Right lobe of liver (tissue), 4 donors: ENCODE measurements at regions not wholly inside any gene's neighbourhood (a gene's known extent, or its start where the extent isn't known, plus 50 kb on each side); places are given as distances from the start of the nearest gene placed in this dataset.
"Not testable (repeated sequence)": the region's sequence is repeated elsewhere in the genome, so short reads cannot be mapped to it uniquely, and the experiment has no call there.

Experiments used
- POLR2A ChIP-seq: fragments of 450-650 bp; IDR thresholded peaks from one replicate; pipeline ENCODE4 v1.6.1; 2017; ENCODE audit warnings: antibody characterized with exemption, mild to moderate bottlenecking
- TF ChIP-seq, protein P1 (sequence below), 4 donors: fragments of 200-600 bp in 3 of 4; fragments of 450-650 bp in 1 of 4; IDR thresholded peaks; one replicate each; pipeline versions ENCODE4 v1.5.1 to v1.8.0; 2016 to 2022; ENCODE audit warnings: antibody characterized with exemption in 4 of 4, mild to moderate bottlenecking in 2 of 4
- donor health status: DM: no; HTN: no; CAD: no.
- donor health status: DM: no; HTN: no; CAD: no.
- donor health status: DM: no; HTN: yes; CAD: no.

DNA sequence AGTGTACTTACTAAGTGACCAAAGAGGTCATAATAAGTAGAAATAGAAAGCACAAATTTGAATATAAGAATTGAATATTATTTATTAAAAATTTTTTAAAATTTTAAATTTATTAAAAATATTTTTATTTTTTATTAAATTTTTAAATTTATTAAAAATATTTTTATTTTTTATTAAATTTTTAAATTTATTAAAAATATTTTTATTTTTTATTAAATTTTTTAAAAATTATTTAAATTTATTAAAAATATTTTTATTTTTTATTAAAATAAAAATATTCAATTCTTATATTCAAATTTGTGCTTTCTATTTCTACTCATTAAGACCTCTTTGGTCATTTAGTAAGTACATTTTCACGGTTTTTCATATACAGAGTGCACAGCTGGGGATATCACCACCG, 366.5 kb downstream of the PTH2R start:
- TF ChIP-seq, protein P1, sequence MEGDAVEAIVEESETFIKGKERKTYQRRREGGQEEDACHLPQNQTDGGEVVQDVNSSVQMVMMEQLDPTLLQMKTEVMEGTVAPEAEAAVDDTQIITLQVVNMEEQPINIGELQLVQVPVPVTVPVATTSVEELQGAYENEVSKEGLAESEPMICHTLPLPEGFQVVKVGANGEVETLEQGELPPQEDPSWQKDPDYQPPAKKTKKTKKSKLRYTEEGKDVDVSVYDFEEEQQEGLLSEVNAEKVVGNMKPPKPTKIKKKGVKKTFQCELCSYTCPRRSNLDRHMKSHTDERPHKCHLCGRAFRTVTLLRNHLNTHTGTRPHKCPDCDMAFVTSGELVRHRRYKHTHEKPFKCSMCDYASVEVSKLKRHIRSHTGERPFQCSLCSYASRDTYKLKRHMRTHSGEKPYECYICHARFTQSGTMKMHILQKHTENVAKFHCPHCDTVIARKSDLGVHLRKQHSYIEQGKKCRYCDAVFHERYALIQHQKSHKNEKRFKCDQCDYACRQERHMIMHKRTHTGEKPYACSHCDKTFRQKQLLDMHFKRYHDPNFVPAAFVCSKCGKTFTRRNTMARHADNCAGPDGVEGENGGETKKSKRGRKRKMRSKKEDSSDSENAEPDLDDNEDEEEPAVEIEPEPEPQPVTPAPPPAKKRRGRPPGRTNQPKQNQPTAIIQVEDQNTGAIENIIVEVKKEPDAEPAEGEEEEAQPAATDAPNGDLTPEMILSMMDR (IDR thresholded peaks at IDR 0.05): not testable (repeated sequence)
- not testable (repeated sequence) for TF ChIP-seq POLR2A
